ENCODE measurements at regions not wholly inside any gene's neighbourhood (a gene's known extent, or its start where the extent isn't known, plus 50 kb on each side); places are given as distances from the start of the nearest gene placed in this dataset.

- ATAC-seq (no peak), DNase-seq (ENCODE audit: low spot score in 2 of 2) (no peak)
- no peak overlapping the region for H3K27ac Mint-ChIP-seq
- peaks cover 6 to 8% of the 10 kb centered on the region in 2 donors for H3K9me3 Mint-ChIP-seq
- H3K36me3 Mint-ChIP-seq = no peaks in the 10 kb centered on the region
Observed at GRCh38 chr18:39039813-39040212, 1474.2 kb upstream of the CELF4 start.

DNA sequence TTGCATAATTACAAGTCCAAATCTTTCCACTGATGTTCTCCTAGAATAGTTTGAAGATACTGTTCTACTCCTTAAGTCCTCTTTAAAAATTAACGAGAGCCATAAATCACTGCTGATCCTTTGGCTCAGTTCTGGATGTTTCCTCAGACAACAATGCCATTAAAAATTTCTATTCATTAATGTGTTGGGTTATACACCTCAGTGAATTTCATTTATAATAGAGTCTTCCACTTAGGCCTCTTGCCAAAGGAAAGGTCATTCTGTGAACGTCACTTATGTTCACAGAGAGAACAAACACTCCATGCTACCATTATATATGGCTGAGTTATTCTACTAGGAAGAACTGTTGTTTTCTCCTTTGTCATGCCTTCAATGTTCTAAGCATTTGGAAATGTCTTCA, 1472.3 kb upstream of the CELF4 start:
- Mint-ChIP-seq H3K36me3 (no peaks in the 10 kb centered on the region), H3K9me3 (peaks cover 6 to 8% of the 10 kb centered on the region in 2 donors), H3K27ac (no peak overlapping the region)
- ATAC-seq = no peak
- no peak for DNase-seq (ENCODE audit: low spot score in 2 of 2)

GRCh38 chr18:39033312-39033711, 1467.7 kb upstream of the CELF4 start:
- H3K27ac Mint-ChIP-seq = no peak overlapping the region
- H3K9me3 Mint-ChIP-seq = peaks cover 5 to 6% of the 10 kb centered on the region in 2 donors
- ATAC-seq = no peak
- no peaks in the 10 kb centered on the region for H3K36me3 Mint-ChIP-seq
- no peak for DNase-seq (ENCODE audit: low spot score in 2 of 2)

GRCh38 chr18:39031647-39032046, 1466.0 kb upstream of the CELF4 start:
- H3K9me3 Mint-ChIP-seq = peaks cover under 1 to 6% of the 10 kb centered on the region in 2 donors
- no peaks in the 10 kb centered on the region for H3K36me3 Mint-ChIP-seq
- no peak for DNase-seq (ENCODE audit: low spot score in 2 of 2)
- ATAC-seq = no peak
- H3K27ac Mint-ChIP-seq = no peak overlapping the region

DNA sequence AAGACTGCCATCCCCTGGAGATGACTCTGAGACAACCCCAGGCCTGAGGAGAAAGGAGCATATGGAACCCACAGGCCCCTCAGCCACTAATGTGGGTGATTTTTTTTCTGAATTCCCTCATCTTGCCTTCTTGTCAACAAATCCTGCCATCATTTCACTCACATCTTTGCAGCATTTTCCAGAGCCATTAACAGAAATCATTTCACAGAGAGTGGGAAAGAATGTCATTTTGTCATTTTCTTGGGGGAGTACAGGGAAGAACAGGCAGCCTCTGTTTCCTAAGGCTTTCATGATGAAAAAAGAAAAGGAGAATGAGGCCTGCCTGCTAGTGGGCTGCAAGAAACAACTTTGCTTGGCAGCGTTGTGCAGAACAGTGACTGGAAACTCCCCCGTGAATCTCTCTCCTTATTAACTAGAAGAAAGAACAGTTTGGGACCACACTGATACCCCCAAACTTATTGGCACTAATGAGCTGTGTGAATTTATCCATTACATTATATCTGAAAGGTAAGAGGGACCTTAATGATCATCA, 1464.6 kb upstream of the CELF4 start:
- Mint-ChIP-seq H3K27ac (no peak overlapping the region), H3K36me3 (no peaks in the 10 kb centered on the region), H3K9me3 (no peaks in the 10 kb centered on the region)

DNA sequence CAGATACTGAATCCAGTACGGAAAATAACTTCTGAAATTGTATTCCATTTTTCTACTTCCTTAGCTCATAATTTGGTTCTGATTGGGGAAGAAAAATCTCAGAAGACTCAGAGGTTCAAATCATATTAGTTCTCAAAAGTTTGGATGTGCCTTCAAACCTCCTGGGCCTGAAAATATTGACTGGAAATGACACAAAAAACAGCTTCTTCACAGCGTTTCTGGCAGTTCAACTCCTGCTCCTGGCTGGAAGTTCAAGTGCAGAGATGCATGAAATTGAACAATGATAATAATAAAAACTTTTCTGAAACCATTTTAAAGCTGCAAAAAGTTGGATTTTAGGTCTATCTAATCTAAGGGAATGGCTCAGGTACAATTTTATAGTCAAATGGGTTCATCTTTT, 1459.9 kb upstream of the CELF4 start:
- no peak overlapping the region for H3K27ac Mint-ChIP-seq
- DNase-seq (ENCODE audit: low spot score in 2 of 2) = no peak
- H3K9me3 Mint-ChIP-seq = no peaks in the 10 kb centered on the region

More for the DNA sequence above, 1464.6 kb upstream of the CELF4 start:
- ATAC-seq (no peak), DNase-seq (ENCODE audit: low spot score in 2 of 2) (no peak)

DNA sequence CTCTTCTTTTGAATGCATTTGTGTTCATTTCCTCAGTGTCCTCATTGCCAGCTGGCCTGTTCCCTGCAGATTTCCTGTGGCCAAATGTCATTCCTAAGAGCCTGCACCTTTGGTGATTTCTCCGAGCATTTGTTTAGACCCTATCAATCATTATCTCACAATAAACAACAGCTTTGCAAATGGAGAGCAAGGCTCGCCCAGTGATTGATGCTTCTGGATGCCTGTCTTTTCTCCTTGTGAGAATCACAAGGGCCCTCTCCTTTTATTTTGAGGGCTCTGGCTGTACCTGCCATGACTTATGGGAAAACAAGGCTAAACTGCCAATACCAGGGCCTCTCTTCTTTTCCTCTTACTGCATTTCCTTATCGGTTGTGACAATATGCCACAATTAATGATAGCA, 1454.4 kb upstream of the CELF4 start:
- peaks cover 9 to 10% of the 10 kb centered on the region in 2 donors for H3K9me3 Mint-ChIP-seq
- ATAC-seq (no peak), DNase-seq (ENCODE audit: low spot score in 2 of 2) (no peak)
- H3K27ac Mint-ChIP-seq = no peak overlapping the region
- no peaks in the 10 kb centered on the region for H3K36me3 Mint-ChIP-seq

More for the DNA sequence above, 1459.9 kb upstream of the CELF4 start:
- no peak for ATAC-seq
- no peaks in the 10 kb centered on the region for H3K36me3 Mint-ChIP-seq

GRCh38 chr18:39007031-39007902, 1441.7 kb upstream of the CELF4 start:
- Mint-ChIP-seq H3K9me3 (peaks cover 3 to 9% of the 10 kb centered on the region in 2 donors), H3K36me3 (peaks cover 0 to 4% of the 10 kb centered on the region in 2 donors), H3K27ac (no peak overlapping the region)
- no peak for ATAC-seq
- DNase-seq (ENCODE audit: low spot score in 2 of 2) = no peak

GRCh38 chr18:38996056-38996455, 1430.5 kb upstream of the CELF4 start:
- Mint-ChIP-seq H3K9me3 (peaks cover 6 to 18% of the 10 kb centered on the region in 2 donors), H3K36me3 (no peaks in the 10 kb centered on the region), H3K27ac (no peak overlapping the region)
- DNase-seq (ENCODE audit: low spot score in 2 of 2) (no peak), ATAC-seq (no peak)

DNA sequence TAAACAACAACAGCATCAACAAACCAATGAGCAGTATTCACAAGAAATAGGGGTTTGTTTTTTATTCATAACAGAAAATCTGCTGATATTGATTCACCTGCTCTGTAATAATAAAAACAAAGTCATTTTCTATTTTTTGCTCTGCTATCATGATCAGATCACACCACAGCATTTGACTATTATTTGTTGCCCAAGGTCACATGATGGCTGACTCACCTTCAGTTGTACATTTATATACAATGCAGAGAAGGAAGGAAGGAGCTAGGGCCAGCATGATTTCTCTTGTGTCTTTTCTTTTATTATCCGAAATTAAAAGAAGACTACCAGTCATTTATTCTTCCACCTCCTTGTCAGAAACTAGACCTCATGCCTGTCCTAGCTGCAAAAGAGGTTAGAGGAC, 1427.7 kb upstream of the CELF4 start:
- H3K36me3 Mint-ChIP-seq = no peaks in the 10 kb centered on the region
- DNase-seq (ENCODE audit: low spot score in 2 of 2) = no peak
- peaks cover 5 to 15% of the 10 kb centered on the region in 2 donors for H3K9me3 Mint-ChIP-seq
- ATAC-seq = no peak
- no peak overlapping the region for H3K27ac Mint-ChIP-seq

- Mint-ChIP-seq H3K27ac (no peak overlapping the region), H3K36me3 (no peaks in the 10 kb centered on the region), H3K9me3 (peaks cover 8 to 11% of the 10 kb centered on the region in 2 donors)
- ATAC-seq = no peak
- DNase-seq (ENCODE audit: low spot score in 2 of 2) = no peak
Observed at GRCh38 chr18:38984968-38985367, 1419.4 kb upstream of the CELF4 start.

DNA sequence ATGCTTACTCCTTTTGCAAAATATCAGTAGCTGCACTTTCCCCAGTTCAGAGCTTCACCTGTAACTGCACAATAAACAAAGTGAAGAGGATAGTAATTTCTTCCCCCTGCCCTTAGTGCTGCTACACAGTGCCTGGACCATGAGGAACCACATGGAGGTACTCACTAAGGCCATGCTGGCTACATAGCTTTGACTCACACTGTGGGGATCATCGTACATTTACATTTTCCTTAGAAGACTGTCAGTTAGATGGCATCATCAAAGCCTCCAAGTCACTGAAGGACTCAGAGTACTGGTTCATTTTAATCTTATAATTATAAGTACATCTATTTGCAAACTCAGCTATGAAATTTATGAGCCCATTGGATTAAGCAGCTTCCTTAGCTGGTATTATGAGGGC, 1416.5 kb upstream of the CELF4 start:
- ATAC-seq (no peak), DNase-seq (ENCODE audit: low spot score in 2 of 2) (no peak)
- H3K36me3 Mint-ChIP-seq = no peaks in the 10 kb centered on the region
- peaks cover 4 to 11% of the 10 kb centered on the region in 2 donors for H3K9me3 Mint-ChIP-seq
- no peak overlapping the region for H3K27ac Mint-ChIP-seq

DNA sequence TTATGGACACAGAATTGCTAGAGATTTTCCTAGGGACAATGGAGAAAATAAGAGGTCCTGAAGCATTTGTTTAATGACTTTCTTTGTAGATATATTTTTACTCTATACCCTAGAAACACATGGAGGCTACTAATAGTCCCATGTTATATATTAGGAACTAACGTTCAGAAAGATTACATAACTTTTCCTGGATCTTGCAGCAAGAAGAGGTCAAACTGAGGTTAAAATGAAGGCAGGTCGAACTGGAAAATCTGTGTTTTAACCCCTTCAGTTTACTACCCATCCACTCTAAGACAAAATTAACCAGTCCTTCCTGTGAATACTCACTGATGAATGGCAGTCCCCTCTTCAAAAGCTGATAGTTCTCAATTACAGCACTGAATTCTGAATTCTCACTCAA, 1415.8 kb upstream of the CELF4 start:
- DNase-seq (ENCODE audit: low spot score in 2 of 2) = no peak
- peaks cover 4 to 11% of the 10 kb centered on the region in 2 donors for H3K9me3 Mint-ChIP-seq
- H3K27ac Mint-ChIP-seq = no peak overlapping the region
- no peak for ATAC-seq
- no peaks in the 10 kb centered on the region for H3K36me3 Mint-ChIP-seq

- DNase-seq (ENCODE audit: low spot score in 2 of 2) (no peak), ATAC-seq (no peak)
- Mint-ChIP-seq H3K27ac (no peak overlapping the region), H3K9me3 (peaks cover 4 to 11% of the 10 kb centered on the region in 2 donors), H3K36me3 (no peaks in the 10 kb centered on the region)
Observed at GRCh38 chr18:38980420-38980819, 1414.8 kb upstream of the CELF4 start.

GRCh38 chr18:38972571-38972970, 1407.0 kb upstream of the CELF4 start:
- ATAC-seq (no peak), DNase-seq (ENCODE audit: low spot score in 2 of 2) (no peak)
- Mint-ChIP-seq H3K9me3 (peaks cover 3 to 4% of the 10 kb centered on the region in 2 donors), H3K36me3 (no peaks in the 10 kb centered on the region), H3K27ac (no peak overlapping the region)

GRCh38 chr18:38971881-38972280, 1406.3 kb upstream of the CELF4 start:
- Mint-ChIP-seq H3K9me3 (peaks cover 3 to 4% of the 10 kb centered on the region in 2 donors), H3K36me3 (no peaks in the 10 kb centered on the region), H3K27ac (no peak overlapping the region)
- DNase-seq (ENCODE audit: low spot score in 2 of 2) (no peak), ATAC-seq (no peak)

- no peak for ATAC-seq
- Mint-ChIP-seq H3K36me3 (no peaks in the 10 kb centered on the region), H3K27ac (no peak overlapping the region), H3K9me3 (no peaks in the 10 kb centered on the region)
- no peak for DNase-seq (ENCODE audit: low spot score in 2 of 2)
Observed at GRCh38 chr18:38966841-38967240, 1401.2 kb upstream of the CELF4 start.

All from activated naive CD4-positive, alpha-beta T cell treated with anti-CD3 and anti-CD28 coated beads, Interleukin-2, amount 50 U/mL, for 72 hours (primary cell).